RWPE2 (cell line): ENCODE measurements at regions not wholly inside any gene's neighbourhood (a gene's known extent, or its start where the extent isn't known, plus 50 kb on each side); places are given as distances from the start of the nearest gene placed in this dataset.

ENCODE experiments used
- ATAC-seq: fragments of 200-7000 bp; cut with Tn5 transposase; 3 replicates; pipeline ENCODE4 v1.9.1; 2021; ENCODE audit warnings: low read depth
- DNase-seq: peaks from one replicate; pipeline ENCODE4 v3.0.0-alpha.2; 2020; ENCODE audit warnings: low spot score
- H3K27ac ChIP-seq: fragments of 450-650 bp; 2 replicates; pipeline ENCODE4 v1.5.1; 2017; ENCODE audit warnings: mild to moderate bottlenecking; ENCODE audit not compliant: poor library complexity, severe bottlenecking
- H3K27me3 ChIP-seq: fragments of 250-450 bp; sonication (Bioruptor Pico); 2 replicates; pipeline ENCODE4 v1.5.1; 2021; ENCODE audit warnings: mild to moderate bottlenecking, moderate library complexity; ENCODE audit not compliant: insufficient read depth, poor library complexity, severe bottlenecking
- H3K36me3 ChIP-seq: fragments of 250-450 bp; sonication (Bioruptor Pico); 2 replicates; pipeline ENCODE4 v1.5.1; 2020; ENCODE audit warnings: low read depth, mild to moderate bottlenecking, moderate library complexity
- H3K4me1 ChIP-seq: fragments of 250-450 bp; sonication (Bioruptor Pico); 2 replicates; pipeline ENCODE4 v1.5.1; 2021; ENCODE audit warnings: mild to moderate bottlenecking, moderate library complexity; ENCODE audit not compliant: insufficient read depth, poor library complexity, severe bottlenecking
- H3K4me3 ChIP-seq: fragments of 250-450 bp; sonication (Bioruptor Pico); 2 replicates; pipeline ENCODE4 v1.5.1; 2021; ENCODE audit warnings: mild to moderate bottlenecking, moderate library complexity; ENCODE audit not compliant: severe bottlenecking
- H3K9me3 ChIP-seq: fragments of 250-450 bp; sonication (Bioruptor Pico); 2 replicates; pipeline ENCODE4 v1.5.1; 2021; ENCODE audit warnings: mild to moderate bottlenecking, moderate library complexity; ENCODE audit not compliant: severe bottlenecking
- CTCF ChIP-seq: fragments of 450-650 bp; IDR thresholded peaks from one replicate; pipeline ENCODE4 v1.5.1; 2017; ENCODE audit warnings: mild to moderate bottlenecking, moderate library complexity; ENCODE audit not compliant: poor library complexity, severe bottlenecking

- no peak overlapping the region for H3K27ac ChIP-seq
- no peaks in the 10 kb centered on the region for H3K27me3 ChIP-seq
- no peaks in the 10 kb centered on the region for H3K36me3 ChIP-seq
- DNase-seq (no peak), ATAC-seq (no peak)
- no peaks in the 10 kb centered on the region for H3K9me3 ChIP-seq
- TF ChIP-seq CTCF, result no peak
- no peaks in the 10 kb centered on the region for H3K4me1 ChIP-seq
- no peak overlapping the region for H3K4me3 ChIP-seq
These were observed 160.2 kb upstream of the SVIL start for GRCh38 chr10:29794776-29795611.

GRCh38 chr10:29791773-29792172 lies 157.0 kb upstream of the SVIL start:
- Histone ChIP-seq H3K27me3 (no peaks in the 10 kb centered on the region), H3K36me3 (no peaks in the 10 kb centered on the region), H3K27ac (no peak overlapping the region), H3K9me3 (no peaks in the 10 kb centered on the region), H3K4me3 (no peak overlapping the region), H3K4me1 (no peaks in the 10 kb centered on the region)
- ATAC-seq (no peak), DNase-seq (no peak)
- no peak for TF ChIP-seq CTCF

GRCh38 chr10:29790207-29790606 lies 155.4 kb upstream of the SVIL start:
- DNase-seq (no peak), ATAC-seq (no peak)
- H3K36me3 ChIP-seq, result no peaks in the 10 kb centered on the region
- no peak for TF ChIP-seq CTCF
- H3K4me1 ChIP-seq, result no peaks in the 10 kb centered on the region
- no peaks in the 10 kb centered on the region for H3K27me3 ChIP-seq
- H3K27ac ChIP-seq, result no peak overlapping the region
- H3K4me3 ChIP-seq, result no peak overlapping the region
- no peaks in the 10 kb centered on the region for H3K9me3 ChIP-seq

GRCh38 chr10:29788113-29788512 lies 153.3 kb upstream of the SVIL start:
- Histone ChIP-seq H3K4me3 (no peak overlapping the region), H3K9me3 (no peaks in the 10 kb centered on the region), H3K27me3 (no peaks in the 10 kb centered on the region), H3K4me1 (peaks cover 10% of the 10 kb centered on the region), H3K27ac (no peak overlapping the region), H3K36me3 (no peaks in the 10 kb centered on the region)
- DNase-seq, result no peak
- ATAC-seq, result no peak
- TF ChIP-seq CTCF, result no peak

- Histone ChIP-seq H3K27me3 (no peaks in the 10 kb centered on the region), H3K4me3 (no peak overlapping the region), H3K4me1 (peaks cover 10% of the 10 kb centered on the region), H3K36me3 (no peaks in the 10 kb centered on the region), H3K9me3 (no peaks in the 10 kb centered on the region), H3K27ac (no peak overlapping the region)
- no peak for TF ChIP-seq CTCF
- ATAC-seq (no peak), DNase-seq (no peak)
These were observed 150.9 kb upstream of the SVIL start for GRCh38 chr10:29785701-29786100.
